GM23248 (cell line): ENCODE measurements at regions not wholly inside any gene's neighbourhood (a gene's known extent, or its start where the extent isn't known, plus 50 kb on each side); places are given as distances from the start of the nearest gene placed in this dataset.

Source experiments
- EZH2 ChIP-seq: fragments of 200-600 bp; sonication (generic); IDR thresholded peaks from 2 replicates; pipeline ENCODE4 v1.6.1; 2018; ENCODE audit warnings: antibody characterized with exemption, mild to moderate bottlenecking; ENCODE audit not compliant: insufficient read depth, poor library complexity, severe bottlenecking
- EZH2phosphoT487 ChIP-seq: fragments of 200-600 bp; sonication (generic); IDR thresholded peaks from 2 replicates; pipeline ENCODE4 v1.6.1; 2018; ENCODE audit warnings: antibody characterized with exemption, moderate library complexity, mild to moderate bottlenecking, low read depth; ENCODE audit not compliant: insufficient read depth

DNA sequence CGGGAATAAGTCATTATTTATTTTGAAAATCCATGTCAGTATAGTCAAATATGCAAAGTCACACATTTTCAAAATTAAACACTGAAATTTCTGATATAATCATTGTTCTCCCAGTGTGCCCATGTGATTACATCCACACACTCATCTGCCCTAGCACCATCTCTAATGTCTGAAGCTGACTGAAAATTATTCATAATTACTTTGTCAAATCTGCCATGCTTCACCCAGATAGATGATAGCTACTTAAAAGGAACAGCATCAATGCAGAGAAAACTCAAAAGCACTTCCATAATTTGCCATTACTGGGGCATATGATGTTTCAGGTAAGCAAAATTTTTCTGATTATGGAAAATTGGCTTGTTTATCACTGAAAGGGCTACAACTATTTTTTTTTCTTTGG lies 1433.3 kb upstream of the IGFBP7 start:
- TF ChIP-seq EZH2phosphoT487 (no peak), EZH2 (no peak)
